HCT116 (cell line): ENCODE measurements at regions not wholly inside any gene's neighbourhood (a gene's known extent, or its start where the extent isn't known, plus 50 kb on each side); places are given as distances from the start of the nearest gene placed in this dataset.

ENCODE experiments used
- ATAC-seq: fragments of 200-7000 bp; cut with Tn5 transposase; 2 replicates; pipeline ENCODE4 v1.9.1; 2020; ENCODE audit warnings: mild to moderate bottlenecking, moderate library complexity
- BruUV-seq: library from RNA; stranded (reverse); fragments of 400-500 nt; replicated peaks from 2 replicates; lab custom pipeline; 2021; lab: Mats Ljungman, UMichigan
- CTCF ChIA-PET: fragments of 300-600 bp; sonication (Branson Sonifier 250); formaldehyde crosslinking; loops from one replicate; lab custom pipeline; 2021; ENCODE audit warnings: antibody characterized with exemption; lab: Charles Lee
- POLR2A ChIA-PET: fragments of 300-600, 350-600 bp; sonication (Branson Sonifier 250); formaldehyde crosslinking; loops from one replicate; lab custom pipeline; 2021; ENCODE audit warnings: antibody characterized with exemption; lab: Charles Lee
- RAD21 ChIA-PET, 2 experiments: fragments of 300-600 bp; sonication (Branson Sonifier 250); formaldehyde crosslinking; loops; one replicate each; lab custom pipeline; 2023; ENCODE audit warnings: low total read pairs in 2 of 2; ENCODE audit not compliant: uncharacterized antibody in 2 of 2, unreplicated experiment in 2 of 2, low non-redundant PET in 1 of 2; lab: Charles Lee
- DNase-seq: peaks from one replicate; pipeline ENCODE4 v3.0.0-alpha.2; 2010; ENCODE audit warnings: low read depth, low spot score
- H2AFZ ChIP-seq: fragments of 200-600 bp; shearing (Covaris generic), sonication (generic); 2 replicates; pipeline ENCODE4 v1.6.1; 2017; ENCODE audit warnings: low read depth, mixed run types, mixed read lengths, antibody characterized with exemption, low read length; ENCODE audit not compliant: poor library complexity, severe bottlenecking
- H3K27ac ChIP-seq: 2 replicates; pipeline ENCODE4 v1.5.1; 2012; ENCODE audit warnings: low read depth, low read length
- H3K27me3 ChIP-seq: fragments of 200-600 bp; sonication (generic); 2 replicates; pipeline ENCODE4 v1.6.1; 2016; ENCODE audit warnings: mixed run types, low read length, mixed read lengths; ENCODE audit not compliant: insufficient read depth
- H3K36me3 ChIP-seq, 2 experiments: fragments of 200-500 bp in 1 of 2; fragments of 200-600 bp in 1 of 2; sonication (Bioruptor generic) in 1 of 2; sonication (generic) in 1 of 2; 2 replicates each; pipeline versions ENCODE4 v1.5.1 to v1.6.1; 2014 to 2016; ENCODE audit warnings: low read length in 2 of 2, inconsistent platforms in 1 of 2, mixed read lengths in 1 of 2, mixed run types in 1 of 2; ENCODE audit not compliant: insufficient read depth in 2 of 2, control insufficient read depth in 1 of 2
- H3K4me1 ChIP-seq, 2 experiments: fragments of 200-600 bp in 1 of 2; sonication (generic) in 1 of 2; 2 replicates each; pipeline versions ENCODE4 v1.5.1 to v1.6.1; 2012 to 2017; ENCODE audit warnings: low read length in 2 of 2, inconsistent platforms in 1 of 2, mild to moderate bottlenecking in 1 of 2, mixed read lengths in 1 of 2, mixed run types in 1 of 2, moderate library complexity in 1 of 2; ENCODE audit not compliant: insufficient read depth in 2 of 2, control insufficient read depth in 1 of 2
- H3K4me2 ChIP-seq: fragments of 200-600 bp; sonication (generic); 2 replicates; pipeline ENCODE4 v1.6.1; 2017; ENCODE audit warnings: mixed run types, low read length, mixed read lengths
- H3K4me3 ChIP-seq, 2 experiments: fragments of 200-600 bp in 1 of 2; sonication (generic) in 1 of 2; replicated peaks in 1 of 2; 2 replicates each; pipeline ENCODE4 v1.5.1; 2011 to 2016; ENCODE audit warnings: low read length in 2 of 2, control low read depth in 1 of 2, low read depth in 1 of 2, mild to moderate bottlenecking in 1 of 2, mixed read lengths in 1 of 2, mixed run types in 1 of 2
- H3K79me2 ChIP-seq: fragments of 200-600 bp; sonication (generic); 2 replicates; pipeline ENCODE4 v1.6.1; 2017; ENCODE audit warnings: mild to moderate bottlenecking, mixed run types, low read length, moderate library complexity, mixed read lengths; ENCODE audit not compliant: insufficient read depth
- H3K9ac ChIP-seq: fragments of 200-600 bp; sonication (generic); 2 replicates; pipeline ENCODE4 v1.6.1; 2016; ENCODE audit warnings: low read length, mixed read lengths
- H3K9me2 ChIP-seq: fragments of 200-600 bp; sonication (generic), shearing (Covaris generic); 2 replicates; pipeline ENCODE4 v1.6.1; 2017; ENCODE audit warnings: mixed run types, mild to moderate bottlenecking, moderate library complexity; ENCODE audit not compliant: insufficient read depth
- H3K9me3 ChIP-seq, 2 experiments: fragments of 200-500 bp in 1 of 2; fragments of 200-600 bp in 1 of 2; sonication (Bioruptor generic) in 1 of 2; sonication (generic) in 1 of 2; 2 replicates each; pipeline ENCODE4 v1.6.1; 2014 to 2017; ENCODE audit warnings: low read length in 2 of 2, mixed read lengths in 2 of 2, inconsistent platforms in 1 of 2, low read depth in 1 of 2, mild to moderate bottlenecking in 1 of 2, mixed run types in 1 of 2, moderate library complexity in 1 of 2; ENCODE audit not compliant: control insufficient read depth in 1 of 2, insufficient read depth in 1 of 2
- H4K20me1 ChIP-seq: fragments of 200-600 bp; sonication (generic), shearing (Covaris generic); 2 replicates; pipeline ENCODE4 v1.6.1; 2017; ENCODE audit warnings: mixed run types, mild to moderate bottlenecking, moderate library complexity; ENCODE audit not compliant: insufficient read depth
- ATF3 ChIP-seq: IDR thresholded peaks from 2 replicates; pipeline ENCODE4 v1.6.1; 2012
- CBX3 ChIP-seq: IDR thresholded peaks from 2 replicates; pipeline ENCODE4 v1.6.1; 2012; ENCODE audit warnings: low read depth
- CEBPB ChIP-seq: IDR thresholded peaks from 2 replicates; pipeline ENCODE4 v1.6.1; 2012; ENCODE audit warnings: low read depth
- CTCF ChIP-seq, 3 experiments: fragments of 200-600 bp in 1 of 3; sonication (generic) in 1 of 3; IDR thresholded peaks in 2 of 3; conservative IDR thresholded peaks in 1 of 3; 2 replicates each; pipeline ENCODE4 v1.5.1; 2012 to 2017; ENCODE audit warnings: low read depth in 2 of 3, low read length in 2 of 3, antibody characterized with exemption in 1 of 3, borderline replicate concordance in 1 of 3, control low read depth in 1 of 3, mild to moderate bottlenecking in 1 of 3, mixed read lengths in 1 of 3, mixed run types in 1 of 3, moderate library complexity in 1 of 3; ENCODE audit not compliant: insufficient read depth in 1 of 3
- EZH2phosphoT487 ChIP-seq: fragments of 200-600 bp; IDR thresholded peaks from 2 replicates; pipeline ENCODE4 v1.6.1; 2018; ENCODE audit warnings: antibody characterized with exemption, borderline replicate concordance
- FOSL1 ChIP-seq: IDR thresholded peaks from 2 replicates; pipeline ENCODE4 v1.6.1; 2012; ENCODE audit warnings: low read depth
- MAX ChIP-seq: IDR thresholded peaks from 2 replicates; pipeline ENCODE4 v1.6.1; 2012
- POLR2A ChIP-seq: IDR thresholded peaks from 2 replicates; pipeline ENCODE4 v1.7.0; 2011; ENCODE audit warnings: borderline replicate concordance; ENCODE audit not compliant: insufficient read depth, insufficient read length; ENCODE audit errors: extremely low read depth
- RAD21 ChIP-seq: IDR thresholded peaks from 2 replicates; pipeline ENCODE4 v1.6.1; 2012; ENCODE audit warnings: low read depth, mild to moderate bottlenecking
- SIN3A ChIP-seq: IDR thresholded peaks from 2 replicates; pipeline ENCODE4 v1.6.1; 2012; ENCODE audit warnings: low read depth
- TCF7L2 ChIP-seq: IDR thresholded peaks from 2 replicates; pipeline ENCODE4 v1.7.0; 2011; ENCODE audit warnings: borderline replicate concordance, inconsistent platforms; ENCODE audit not compliant: insufficient read depth, insufficient read length; ENCODE audit errors: extremely low read depth
- intact Hi-C: fragments of 100-400 bp; cut with micrococcal nuclease; formaldehyde crosslinking; loops from 2 replicates; pipeline ENCODE4 v1.10.0; 2022

- no peak for ATAC-seq
- intact Hi-C loops, result no loop called here
- no peaks in the 10 kb centered on the region for H4K20me1 ChIP-seq
- H3K27me3 ChIP-seq, result no peaks in the 10 kb centered on the region
- CTCF ChIA-PET, result no interaction called here
- POLR2A ChIA-PET, result no interaction called here
- no peaks in the 10 kb centered on the region for H3K79me2 ChIP-seq
- no peak overlapping the region for H3K4me3 ChIP-seq
- RAD21 ChIA-PET, result no interaction called here
- H3K9me3 ChIP-seq, result no peaks in the 10 kb centered on the region
- no peak overlapping the region for H3K9ac ChIP-seq
- no peaks in the 10 kb centered on the region for H3K9me2 ChIP-seq
- no peak overlapping the region for H2AFZ ChIP-seq
- BruUV-seq, result no TSS peak
- DNase-seq, result no peak
- no peak overlapping the region for H3K27ac ChIP-seq
- H3K4me1 ChIP-seq, result no peaks in the 10 kb centered on the region
- H3K4me2 ChIP-seq, result no peak overlapping the region
- no peaks in the 10 kb centered on the region for H3K36me3 ChIP-seq
- TF ChIP-seq ATF3 (no peak), RAD21 (no peak), CBX3 (no peak), TCF7L2 (no peak), MAX (no peak), EZH2phosphoT487 (no peak), POLR2A (no peak), CEBPB (no peak), CTCF (IDR thresholded peaks at IDR 0.05 in 2 of 3, conservative IDR thresholded peaks at IDR 0.05 in 1 of 3; ENCODE audit: borderline replicate concordance in 1 of 3, insufficient read depth in 1 of 3, low read depth in 2 of 3, low read length in 2 of 3) (no peak), FOSL1 (no peak), SIN3A (no peak)
Observed at GRCh38 chrX:128739539-128739938, 687.3 kb upstream of the ACTRT1 start.
